ENCODE measurements at regions not wholly inside any gene's neighbourhood (a gene's known extent, or its start where the extent isn't known, plus 50 kb on each side); places are given as distances from the start of the nearest gene placed in this dataset.

GRCh38 chr18:30352551-30353168 lies 689.9 kb downstream of the DSC3 start:
- Mint-ChIP-seq H3K4me1 (no peaks in the 10 kb centered on the region), H3K36me3 (ENCODE audit: low read depth) (no peaks in the 10 kb centered on the region), H3K27ac (no peak overlapping the region), H3K27me3 (no peaks in the 10 kb centered on the region), H3K4me3 (no peak overlapping the region), H3K9me3 (peaks cover 9% of the 10 kb centered on the region)
- ATAC-seq (replicated peaks): no peak

GRCh38 chr18:30350263-30350662 lies 692.3 kb downstream of the DSC3 start:
- peaks cover 10% of the 10 kb centered on the region for H3K9me3 Mint-ChIP-seq

GRCh38 chr18:30343090-30343489 lies 699.5 kb downstream of the DSC3 start:
- Mint-ChIP-seq H3K9me3 (peaks cover 13% of the 10 kb centered on the region), H3K27ac (no peak overlapping the region), H3K4me1 (no peaks in the 10 kb centered on the region), H3K27me3 (no peaks in the 10 kb centered on the region), H3K36me3 (ENCODE audit: low read depth) (no peaks in the 10 kb centered on the region), H3K4me3 (no peak overlapping the region)
- ATAC-seq (replicated peaks): no peak

More at GRCh38 chr18:30350263-30350662, 692.3 kb downstream of the DSC3 start:
- Mint-ChIP-seq H3K4me3 (no peak overlapping the region), H3K36me3 (ENCODE audit: low read depth) (no peaks in the 10 kb centered on the region), H3K4me1 (no peaks in the 10 kb centered on the region), H3K27me3 (no peaks in the 10 kb centered on the region), H3K27ac (no peak overlapping the region)
- no peak for ATAC-seq (replicated peaks)

GRCh38 chr18:30342675-30343074 lies 699.9 kb downstream of the DSC3 start:
- H3K4me1 Mint-ChIP-seq: no peaks in the 10 kb centered on the region
- H3K4me3 Mint-ChIP-seq: no peak overlapping the region
- no peak overlapping the region for H3K27ac Mint-ChIP-seq
- ATAC-seq (replicated peaks): no peak
- peaks cover 12% of the 10 kb centered on the region for H3K9me3 Mint-ChIP-seq
- H3K36me3 Mint-ChIP-seq (ENCODE audit: low read depth): no peaks in the 10 kb centered on the region
- H3K27me3 Mint-ChIP-seq: no peaks in the 10 kb centered on the region

- no peak for ATAC-seq (replicated peaks)
- H3K4me3 Mint-ChIP-seq: no peak overlapping the region
- no peaks in the 10 kb centered on the region for H3K4me1 Mint-ChIP-seq
- H3K27me3 Mint-ChIP-seq: no peaks in the 10 kb centered on the region
- H3K36me3 Mint-ChIP-seq (ENCODE audit: low read depth): no peaks in the 10 kb centered on the region
- H3K27ac Mint-ChIP-seq: no peak overlapping the region
- peaks cover 14% of the 10 kb centered on the region for H3K9me3 Mint-ChIP-seq
These were observed 707.8 kb downstream of the DSC3 start for GRCh38 chr18:30334781-30335180.

GRCh38 chr18:30333310-30333709 lies 709.2 kb downstream of the DSC3 start:
- Mint-ChIP-seq H3K36me3 (ENCODE audit: low read depth) (no peaks in the 10 kb centered on the region), H3K27ac (no peak overlapping the region), H3K27me3 (no peaks in the 10 kb centered on the region), H3K4me1 (no peaks in the 10 kb centered on the region), H3K4me3 (no peak overlapping the region), H3K9me3 (peaks cover 20% of the 10 kb centered on the region)
- ATAC-seq (replicated peaks): no peak

- H3K36me3 Mint-ChIP-seq (ENCODE audit: low read depth): no peaks in the 10 kb centered on the region
- H3K4me1 Mint-ChIP-seq: no peaks in the 10 kb centered on the region
- peaks cover 20% of the 10 kb centered on the region for H3K9me3 Mint-ChIP-seq
- no peak for ATAC-seq (replicated peaks)
- no peaks in the 10 kb centered on the region for H3K27me3 Mint-ChIP-seq
- H3K27ac Mint-ChIP-seq: no peak overlapping the region
- no peak overlapping the region for H3K4me3 Mint-ChIP-seq
These were observed 713.7 kb downstream of the DSC3 start for GRCh38 chr18:30328839-30329238.

- Mint-ChIP-seq H3K27ac (no peak overlapping the region), H3K4me1 (no peaks in the 10 kb centered on the region), H3K9me3 (peaks cover 8% of the 10 kb centered on the region), H3K36me3 (ENCODE audit: low read depth) (no peaks in the 10 kb centered on the region), H3K4me3 (no peak overlapping the region), H3K27me3 (no peaks in the 10 kb centered on the region)
- ATAC-seq (replicated peaks): no peak
These were observed 740.4 kb downstream of the DSC3 start for GRCh38 chr18:30302181-30302580.

- no peaks in the 10 kb centered on the region for H3K27me3 Mint-ChIP-seq
- no peaks in the 10 kb centered on the region for H3K36me3 Mint-ChIP-seq (ENCODE audit: low read depth)
- no peak overlapping the region for H3K27ac Mint-ChIP-seq
- no peak for ATAC-seq (replicated peaks)
- peaks cover 4% of the 10 kb centered on the region for H3K9me3 Mint-ChIP-seq
- H3K4me3 Mint-ChIP-seq: no peak overlapping the region
- no peaks in the 10 kb centered on the region for H3K4me1 Mint-ChIP-seq
These were observed 743.8 kb downstream of the DSC3 start for GRCh38 chr18:30298769-30299168.

GRCh38 chr18:30288662-30289414 lies 753.7 kb downstream of the DSC3 start:
- ATAC-seq (replicated peaks): no peak
- Mint-ChIP-seq H3K36me3 (ENCODE audit: low read depth) (no peaks in the 10 kb centered on the region), H3K4me3 (no peak overlapping the region), H3K27ac (no peak overlapping the region), H3K4me1 (no peaks in the 10 kb centered on the region), H3K27me3 (no peaks in the 10 kb centered on the region), H3K9me3 (peaks cover 11% of the 10 kb centered on the region)

GRCh38 chr18:30280861-30281470 lies 761.6 kb downstream of the DSC3 start:
- no peaks in the 10 kb centered on the region for H3K4me1 Mint-ChIP-seq
- H3K9me3 Mint-ChIP-seq: no peaks in the 10 kb centered on the region
- H3K36me3 Mint-ChIP-seq (ENCODE audit: low read depth): no peaks in the 10 kb centered on the region
- H3K4me3 Mint-ChIP-seq: no peak overlapping the region
- H3K27me3 Mint-ChIP-seq: no peaks in the 10 kb centered on the region
- no peak for ATAC-seq (replicated peaks)
- H3K27ac Mint-ChIP-seq: no peak overlapping the region

GRCh38 chr18:30280186-30280585 lies 762.4 kb downstream of the DSC3 start:
- no peak for ATAC-seq (replicated peaks)
- Mint-ChIP-seq H3K27ac (no peak overlapping the region), H3K4me1 (no peaks in the 10 kb centered on the region), H3K27me3 (no peaks in the 10 kb centered on the region), H3K9me3 (no peaks in the 10 kb centered on the region), H3K4me3 (no peak overlapping the region), H3K36me3 (ENCODE audit: low read depth) (no peaks in the 10 kb centered on the region)

GRCh38 chr18:30277676-30278075 lies 764.9 kb downstream of the DSC3 start:
- H3K4me1 Mint-ChIP-seq: no peaks in the 10 kb centered on the region
- no peak overlapping the region for H3K4me3 Mint-ChIP-seq
- H3K9me3 Mint-ChIP-seq: no peaks in the 10 kb centered on the region
- no peak for ATAC-seq (replicated peaks)
- no peaks in the 10 kb centered on the region for H3K27me3 Mint-ChIP-seq
- no peak overlapping the region for H3K27ac Mint-ChIP-seq
- H3K36me3 Mint-ChIP-seq (ENCODE audit: low read depth): no peaks in the 10 kb centered on the region

- no peak overlapping the region for H3K27ac Mint-ChIP-seq
- peaks cover 6% of the 10 kb centered on the region for H3K9me3 Mint-ChIP-seq
- no peaks in the 10 kb centered on the region for H3K27me3 Mint-ChIP-seq
- H3K36me3 Mint-ChIP-seq (ENCODE audit: low read depth): no peaks in the 10 kb centered on the region
- no peaks in the 10 kb centered on the region for H3K4me1 Mint-ChIP-seq
- H3K4me3 Mint-ChIP-seq: no peak overlapping the region
- ATAC-seq (replicated peaks): no peak
These were observed 770.8 kb downstream of the DSC3 start for GRCh38 chr18:30271716-30272115.

GRCh38 chr18:30265190-30265589 lies 777.4 kb downstream of the DSC3 start:
- Mint-ChIP-seq H3K27me3 (no peaks in the 10 kb centered on the region), H3K36me3 (ENCODE audit: low read depth) (no peaks in the 10 kb centered on the region), H3K4me1 (no peaks in the 10 kb centered on the region), H3K9me3 (peaks cover 11% of the 10 kb centered on the region), H3K27ac (no peak overlapping the region), H3K4me3 (no peak overlapping the region)
- ATAC-seq (replicated peaks): no peak

Data from activated T-helper 17 cell treated with anti-CD3 and anti-CD28 coated beads, Interleukin-2, amount 50 U/mL, for 72 hours (primary cell).